Panc1 (cell line): ENCODE measurements at regions not wholly inside any gene's neighbourhood (a gene's known extent, or its start where the extent isn't known, plus 50 kb on each side); places are given as distances from the start of the nearest gene placed in this dataset.

Source experiments
- ATAC-seq: fragments of 200-7000 bp; cut with Tn5 transposase; 2 replicates; pipeline ENCODE4 v1.9.1; 2020; ENCODE audit warnings: mild to moderate bottlenecking, moderate library complexity
- BruUV-seq: library from RNA; stranded (reverse); fragments of 400-500 nt; replicated peaks from 2 replicates; lab custom pipeline; 2021; lab: Mats Ljungman, UMichigan
- CTCF ChIA-PET: fragments of 300-600 bp; sonication (Branson Sonifier 250); formaldehyde crosslinking; loops from one replicate; lab custom pipeline; 2022; ENCODE audit warnings: antibody characterized with exemption; lab: Charles Lee
- POLR2A ChIA-PET: fragments of 300-600 bp; sonication (Branson Sonifier 250); formaldehyde crosslinking; loops from one replicate; lab custom pipeline; 2022; ENCODE audit warnings: antibody characterized with exemption; lab: Charles Lee
- DNase-seq: peaks from one replicate; pipeline ENCODE4 v3.0.0-alpha.2; 2010; ENCODE audit warnings: low read depth, low spot score
- H3K27ac ChIP-seq: 2 replicates; pipeline ENCODE4 v1.5.1; 2011; ENCODE audit warnings: mild to moderate bottlenecking, low read length, inconsistent platforms
- H3K27me3 ChIP-seq: fragments of 200-500 bp; sonication (Bioruptor generic); 2 replicates; pipeline ENCODE4 v1.6.0; 2014; ENCODE audit warnings: low read length, inconsistent platforms; ENCODE audit not compliant: control insufficient read depth, insufficient read depth
- H3K36me3 ChIP-seq: fragments of 200-500 bp; sonication (Bioruptor generic); 2 replicates; pipeline ENCODE4 v1.5.1; 2014; ENCODE audit warnings: inconsistent platforms, mild to moderate bottlenecking, low read length, moderate library complexity; ENCODE audit not compliant: control insufficient read depth, insufficient read depth
- H3K4me1 ChIP-seq: 2 replicates; pipeline ENCODE4 v1.5.1; 2011; ENCODE audit warnings: inconsistent platforms, mild to moderate bottlenecking, low read length, moderate library complexity; ENCODE audit not compliant: control insufficient read depth, insufficient read depth
- H3K4me3 ChIP-seq, 2 experiments: 2 replicates each; pipeline ENCODE4 v1.5.1; 2011 to 2012; ENCODE audit warnings: low read depth in 2 of 2, low read length in 2 of 2, mild to moderate bottlenecking in 2 of 2, inconsistent platforms in 1 of 2, moderate library complexity in 1 of 2
- H3K9me3 ChIP-seq: fragments of 200-500 bp; sonication (Bioruptor generic); 2 replicates; pipeline ENCODE4 v1.5.1; 2014; ENCODE audit warnings: low read depth, mild to moderate bottlenecking, inconsistent platforms, low read length, moderate library complexity; ENCODE audit not compliant: control insufficient read depth, insufficient read depth
- POLR2AphosphoS5 ChIP-seq: IDR thresholded peaks from 2 replicates; pipeline ENCODE4 v1.6.1; 2012; ENCODE audit warnings: mild to moderate bottlenecking, low read depth, low read length, moderate library complexity
- SIN3A ChIP-seq: IDR thresholded peaks from 2 replicates; pipeline ENCODE4 v1.6.1; 2012; ENCODE audit warnings: low read depth, mild to moderate bottlenecking, low read length, moderate library complexity, borderline replicate concordance; ENCODE audit not compliant: insufficient read depth
- TCF7L2 ChIP-seq: IDR thresholded peaks from 2 replicates; pipeline ENCODE4 v1.6.1; 2011; ENCODE audit warnings: mild to moderate bottlenecking, low read depth, low read length, inconsistent platforms
- in situ Hi-C: cut with HindIII; loops from 2 replicates; pipeline ENCODE4 v1.10.0; 2016; ENCODE audit warnings: low sequenced_read_pairs, low pct_unique_long_range_greater_than_20kb
- intact Hi-C: fragments of 100-400 bp; cut with micrococcal nuclease; formaldehyde crosslinking; loops from one replicate; pipeline ENCODE4 v1.10.0; 2022; ENCODE audit not compliant: unreplicated experiment
- TF ChIP-seq, protein P1 (sequence below): fragments of 450-650 bp; IDR thresholded peaks from 2 replicates; pipeline ENCODE4 v1.5.1; 2017; ENCODE audit warnings: mild to moderate bottlenecking
- TF ChIP-seq, protein P2 (sequence below), 2 experiments: IDR thresholded peaks; 2 replicates each; pipeline ENCODE4 v1.6.1; 2011 to 2012; ENCODE audit warnings: low read depth in 2 of 2, control low read depth in 1 of 2, low read length in 1 of 2, mild to moderate bottlenecking in 1 of 2, moderate library complexity in 1 of 2; ENCODE audit not compliant: insufficient read depth in 1 of 2

DNA sequence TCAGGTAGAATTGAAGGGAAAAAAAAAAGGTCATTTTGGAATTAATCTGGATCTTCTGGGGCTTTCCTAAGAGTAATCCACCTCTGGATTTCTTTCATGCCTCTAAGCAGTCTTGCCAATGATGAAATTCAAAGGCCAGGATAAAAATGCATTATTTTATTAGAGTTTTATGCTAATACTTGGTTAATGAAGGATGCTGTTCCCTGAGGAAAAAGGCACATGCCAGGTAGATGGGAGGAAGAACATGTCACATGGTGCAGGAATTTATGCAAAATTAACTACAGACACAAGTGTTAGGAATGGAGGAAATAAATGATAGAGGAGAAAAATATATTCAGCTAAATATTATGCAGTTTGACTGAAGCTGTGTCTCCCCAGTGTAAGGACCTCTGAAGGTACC is 792.0 kb downstream of the ETS1 start:
- Histone ChIP-seq H3K9me3 (no peaks in the 10 kb centered on the region), H3K4me1 (no peaks in the 10 kb centered on the region), H3K27ac (no peak overlapping the region), H3K36me3 (no peaks in the 10 kb centered on the region), H3K27me3 (no peaks in the 10 kb centered on the region), H3K4me3 (no peak overlapping the region)
- ChIA-PET POLR2A (no interaction called here), CTCF (interaction anchor here (0.7 kb wide), 1 partner anchor 836 kb away, joined by 5 read pairs; no protein-coding TSS in a partner anchor)
- DNase-seq (no peak), ATAC-seq (no peak)
- no peak for TF ChIP-seq POLR2AphosphoS5
- TF ChIP-seq TCF7L2 = no peak
- TF ChIP-seq, protein P1, sequence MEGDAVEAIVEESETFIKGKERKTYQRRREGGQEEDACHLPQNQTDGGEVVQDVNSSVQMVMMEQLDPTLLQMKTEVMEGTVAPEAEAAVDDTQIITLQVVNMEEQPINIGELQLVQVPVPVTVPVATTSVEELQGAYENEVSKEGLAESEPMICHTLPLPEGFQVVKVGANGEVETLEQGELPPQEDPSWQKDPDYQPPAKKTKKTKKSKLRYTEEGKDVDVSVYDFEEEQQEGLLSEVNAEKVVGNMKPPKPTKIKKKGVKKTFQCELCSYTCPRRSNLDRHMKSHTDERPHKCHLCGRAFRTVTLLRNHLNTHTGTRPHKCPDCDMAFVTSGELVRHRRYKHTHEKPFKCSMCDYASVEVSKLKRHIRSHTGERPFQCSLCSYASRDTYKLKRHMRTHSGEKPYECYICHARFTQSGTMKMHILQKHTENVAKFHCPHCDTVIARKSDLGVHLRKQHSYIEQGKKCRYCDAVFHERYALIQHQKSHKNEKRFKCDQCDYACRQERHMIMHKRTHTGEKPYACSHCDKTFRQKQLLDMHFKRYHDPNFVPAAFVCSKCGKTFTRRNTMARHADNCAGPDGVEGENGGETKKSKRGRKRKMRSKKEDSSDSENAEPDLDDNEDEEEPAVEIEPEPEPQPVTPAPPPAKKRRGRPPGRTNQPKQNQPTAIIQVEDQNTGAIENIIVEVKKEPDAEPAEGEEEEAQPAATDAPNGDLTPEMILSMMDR = no peak
- TF ChIP-seq, protein P2, sequence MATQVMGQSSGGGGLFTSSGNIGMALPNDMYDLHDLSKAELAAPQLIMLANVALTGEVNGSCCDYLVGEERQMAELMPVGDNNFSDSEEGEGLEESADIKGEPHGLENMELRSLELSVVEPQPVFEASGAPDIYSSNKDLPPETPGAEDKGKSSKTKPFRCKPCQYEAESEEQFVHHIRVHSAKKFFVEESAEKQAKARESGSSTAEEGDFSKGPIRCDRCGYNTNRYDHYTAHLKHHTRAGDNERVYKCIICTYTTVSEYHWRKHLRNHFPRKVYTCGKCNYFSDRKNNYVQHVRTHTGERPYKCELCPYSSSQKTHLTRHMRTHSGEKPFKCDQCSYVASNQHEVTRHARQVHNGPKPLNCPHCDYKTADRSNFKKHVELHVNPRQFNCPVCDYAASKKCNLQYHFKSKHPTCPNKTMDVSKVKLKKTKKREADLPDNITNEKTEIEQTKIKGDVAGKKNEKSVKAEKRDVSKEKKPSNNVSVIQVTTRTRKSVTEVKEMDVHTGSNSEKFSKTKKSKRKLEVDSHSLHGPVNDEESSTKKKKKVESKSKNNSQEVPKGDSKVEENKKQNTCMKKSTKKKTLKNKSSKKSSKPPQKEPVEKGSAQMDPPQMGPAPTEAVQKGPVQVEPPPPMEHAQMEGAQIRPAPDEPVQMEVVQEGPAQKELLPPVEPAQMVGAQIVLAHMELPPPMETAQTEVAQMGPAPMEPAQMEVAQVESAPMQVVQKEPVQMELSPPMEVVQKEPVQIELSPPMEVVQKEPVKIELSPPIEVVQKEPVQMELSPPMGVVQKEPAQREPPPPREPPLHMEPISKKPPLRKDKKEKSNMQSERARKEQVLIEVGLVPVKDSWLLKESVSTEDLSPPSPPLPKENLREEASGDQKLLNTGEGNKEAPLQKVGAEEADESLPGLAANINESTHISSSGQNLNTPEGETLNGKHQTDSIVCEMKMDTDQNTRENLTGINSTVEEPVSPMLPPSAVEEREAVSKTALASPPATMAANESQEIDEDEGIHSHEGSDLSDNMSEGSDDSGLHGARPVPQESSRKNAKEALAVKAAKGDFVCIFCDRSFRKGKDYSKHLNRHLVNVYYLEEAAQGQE (IDR thresholded peaks at IDR 0.05; ENCODE audit: insufficient read depth in 1 of 2, low read depth in 2 of 2, low read length in 1 of 2) = no peak
- no peak for TF ChIP-seq SIN3A
- intact Hi-C loops (no loop called here), in situ Hi-C loops (no loop called here)
- BruUV-seq = no TSS peak

DNA sequence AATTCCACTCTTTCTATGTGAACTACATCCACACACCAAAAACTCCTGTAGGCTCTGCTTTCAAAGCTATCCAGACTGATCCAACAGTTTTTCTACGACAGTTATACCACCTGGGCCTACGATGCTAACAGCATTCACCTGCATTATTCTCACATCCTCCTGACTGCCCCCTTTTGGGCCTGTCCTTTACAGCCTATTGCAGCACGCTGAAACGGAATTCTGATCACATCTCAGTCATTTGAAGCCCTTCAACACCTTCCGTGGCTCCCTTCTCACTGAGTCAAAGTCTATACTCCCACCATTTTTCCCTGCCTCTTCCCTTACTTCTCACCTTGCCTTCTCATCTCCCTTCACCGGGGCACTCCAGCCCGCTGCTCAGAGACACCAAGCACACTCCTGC is 791.3 kb upstream of the KIRREL3 start:
- Histone ChIP-seq H3K27me3 (no peaks in the 10 kb centered on the region), H3K4me1 (no peaks in the 10 kb centered on the region), H3K4me3 (no peak overlapping the region), H3K9me3 (no peaks in the 10 kb centered on the region), H3K27ac (no peak overlapping the region), H3K36me3 (no peaks in the 10 kb centered on the region)
- DNase-seq (no peak), ATAC-seq (no peak)
- in situ Hi-C loops = no loop called here
- BruUV-seq = no TSS peak
- intact Hi-C loops = no loop called here
- TF ChIP-seq TCF7L2 (no peak), POLR2AphosphoS5 (no peak), SIN3A (no peak)
- TF ChIP-seq, protein P1 = no peak
- TF ChIP-seq, protein P2 (IDR thresholded peaks at IDR 0.05; ENCODE audit: insufficient read depth in 1 of 2, low read depth in 2 of 2, low read length in 1 of 2) = no peak
- ChIA-PET POLR2A (no interaction called here), CTCF (no interaction called here)
